Retinal pigment epithelial cell (primary cell): ENCODE measurements at regions not wholly inside any gene's neighbourhood (a gene's known extent, or its start where the extent isn't known, plus 50 kb on each side); places are given as distances from the start of the nearest gene placed in this dataset.

Experiments used
- DNase-seq: peaks from one replicate; pipeline ENCODE4 v3.0.0-alpha.2; 2010; ENCODE audit warnings: low read depth
- H3K4me3 ChIP-seq: 2 replicates; pipeline ENCODE4 v1.5.1; 2011; ENCODE audit warnings: mild to moderate bottlenecking, low read length, control low read depth, moderate library complexity
- TF ChIP-seq, protein P1 (sequence below): conservative IDR thresholded peaks from 2 replicates; pipeline ENCODE4 v1.5.1; 2011; ENCODE audit warnings: low read depth, low read length, control low read depth, inconsistent platforms

DNA sequence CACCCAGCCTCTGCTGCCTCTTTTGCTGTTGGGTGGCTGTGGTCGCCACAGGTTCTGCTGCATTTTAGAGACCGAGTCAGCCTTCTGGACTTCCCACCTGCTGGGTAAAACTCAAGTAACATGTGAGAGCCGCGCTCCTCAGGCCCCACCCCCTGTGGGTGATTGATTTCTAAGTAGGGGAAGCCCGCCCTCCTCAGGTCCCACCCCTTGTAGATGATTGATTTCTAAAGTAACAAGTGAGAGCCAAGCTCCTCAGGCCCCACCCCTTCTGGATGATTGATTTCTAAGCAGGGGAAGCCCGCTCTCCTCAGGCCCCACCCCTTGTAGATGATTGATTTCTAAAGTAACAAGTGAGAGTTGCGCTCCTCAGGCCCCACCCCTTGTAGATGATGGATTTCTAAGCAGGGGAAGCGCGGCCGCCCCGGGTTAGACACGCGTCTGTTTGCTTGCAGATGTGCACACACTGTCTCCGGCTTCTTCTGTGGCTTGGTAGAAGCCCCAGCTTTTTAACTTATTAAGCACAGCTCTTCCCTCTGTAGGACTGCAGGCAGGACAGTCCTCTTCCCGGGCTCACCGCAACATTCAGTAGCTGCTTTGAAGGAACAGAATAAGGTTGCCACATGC lies 83.4 kb downstream of the FAM43A start:
- H3K4me3 ChIP-seq = peak overlapping the region; percentile 38
- DNase-seq = peak; percentile 86
- TF ChIP-seq, protein P1, sequence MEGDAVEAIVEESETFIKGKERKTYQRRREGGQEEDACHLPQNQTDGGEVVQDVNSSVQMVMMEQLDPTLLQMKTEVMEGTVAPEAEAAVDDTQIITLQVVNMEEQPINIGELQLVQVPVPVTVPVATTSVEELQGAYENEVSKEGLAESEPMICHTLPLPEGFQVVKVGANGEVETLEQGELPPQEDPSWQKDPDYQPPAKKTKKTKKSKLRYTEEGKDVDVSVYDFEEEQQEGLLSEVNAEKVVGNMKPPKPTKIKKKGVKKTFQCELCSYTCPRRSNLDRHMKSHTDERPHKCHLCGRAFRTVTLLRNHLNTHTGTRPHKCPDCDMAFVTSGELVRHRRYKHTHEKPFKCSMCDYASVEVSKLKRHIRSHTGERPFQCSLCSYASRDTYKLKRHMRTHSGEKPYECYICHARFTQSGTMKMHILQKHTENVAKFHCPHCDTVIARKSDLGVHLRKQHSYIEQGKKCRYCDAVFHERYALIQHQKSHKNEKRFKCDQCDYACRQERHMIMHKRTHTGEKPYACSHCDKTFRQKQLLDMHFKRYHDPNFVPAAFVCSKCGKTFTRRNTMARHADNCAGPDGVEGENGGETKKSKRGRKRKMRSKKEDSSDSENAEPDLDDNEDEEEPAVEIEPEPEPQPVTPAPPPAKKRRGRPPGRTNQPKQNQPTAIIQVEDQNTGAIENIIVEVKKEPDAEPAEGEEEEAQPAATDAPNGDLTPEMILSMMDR = no peak

DNA sequence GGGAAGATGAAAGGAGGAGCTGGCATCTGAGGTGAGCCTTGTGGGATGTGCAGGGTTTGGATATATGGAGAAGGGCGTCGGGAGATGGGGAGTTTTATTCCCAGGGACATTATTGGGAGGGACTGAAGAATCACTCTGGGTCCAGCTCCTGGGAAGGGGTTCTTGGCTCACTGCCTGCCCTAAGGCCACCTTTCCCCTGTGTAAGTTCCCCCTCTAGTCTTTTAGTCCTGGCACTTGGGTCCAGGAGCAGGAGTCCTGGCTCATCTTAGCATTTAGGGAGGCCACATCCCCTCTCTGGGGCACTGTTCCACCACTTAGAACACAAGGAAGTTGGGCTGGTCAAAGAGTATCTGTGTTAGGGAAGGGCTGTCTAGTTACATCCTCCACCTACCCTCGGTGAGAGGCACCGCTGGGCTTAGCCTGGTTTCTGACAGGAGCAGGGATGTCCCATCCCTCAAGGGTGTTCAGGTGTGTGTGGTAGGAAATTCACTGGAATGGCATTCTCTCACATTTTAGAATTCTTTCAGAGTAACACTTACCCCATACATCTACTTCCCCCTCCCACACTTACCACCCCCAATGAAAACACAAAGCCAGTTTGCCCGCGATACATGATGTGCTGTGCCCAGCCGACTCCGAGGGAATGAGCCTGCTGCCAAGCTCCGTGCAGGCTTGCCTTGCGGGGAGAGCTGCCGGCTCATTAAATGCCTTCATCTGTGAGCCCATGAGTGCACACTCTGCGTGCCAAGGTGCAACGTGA lies 86.7 kb downstream of the FAM43A start:
- no peak overlapping the region for H3K4me3 ChIP-seq
- TF ChIP-seq, protein P1 = no peak
- no peak for DNase-seq

DNA sequence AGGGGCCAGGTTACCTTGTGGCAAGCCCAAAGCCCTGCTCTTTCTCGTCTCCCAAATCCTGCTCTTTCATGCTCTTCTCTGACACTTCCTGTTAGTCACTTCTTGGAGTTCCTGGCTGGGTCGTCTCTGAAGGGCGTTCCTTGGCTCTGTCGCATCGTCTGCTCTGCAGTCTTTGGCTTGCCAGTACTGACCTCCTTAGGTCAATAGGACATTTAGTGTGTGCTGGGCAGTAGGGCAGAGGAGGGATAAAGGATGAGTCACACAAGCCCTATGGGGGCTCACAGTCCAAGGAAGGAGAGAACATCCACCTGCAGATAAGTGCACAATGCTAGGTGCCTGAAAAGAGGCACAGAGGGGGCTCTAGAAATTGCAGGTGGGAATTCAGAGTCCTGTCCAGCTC lies 87.5 kb downstream of the FAM43A start:
- no peak for DNase-seq
- TF ChIP-seq, protein P1 = no peak
- no peak overlapping the region for H3K4me3 ChIP-seq

- TF ChIP-seq, protein P1 = no peak
- no peak overlapping the region for H3K4me3 ChIP-seq
- no peak for DNase-seq
Measured at GRCh38 chr3:194773771-194774455, 88.2 kb downstream of the FAM43A start.

DNA sequence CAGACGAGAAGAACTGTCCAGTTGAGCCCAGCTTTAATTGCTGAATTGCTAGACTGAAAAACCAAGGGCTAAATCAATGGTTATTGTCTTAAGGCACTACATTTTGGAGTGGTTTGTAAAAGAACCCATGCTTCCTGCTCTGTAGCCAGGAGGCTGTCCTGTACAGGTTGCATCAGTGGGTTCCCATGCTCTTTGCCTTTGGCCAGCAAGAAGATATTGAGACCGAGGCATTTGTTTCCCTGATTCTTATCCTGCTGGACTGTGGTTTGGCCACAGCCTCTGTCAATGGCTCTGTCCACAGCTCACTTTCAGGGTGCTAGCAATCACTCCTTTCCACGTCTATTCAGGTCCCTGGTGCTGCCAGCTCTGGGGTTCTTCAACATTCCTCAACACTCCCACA lies 89.6 kb downstream of the FAM43A start:
- no peak for DNase-seq
- TF ChIP-seq, protein P1 = no peak
- no peak overlapping the region for H3K4me3 ChIP-seq

DNA sequence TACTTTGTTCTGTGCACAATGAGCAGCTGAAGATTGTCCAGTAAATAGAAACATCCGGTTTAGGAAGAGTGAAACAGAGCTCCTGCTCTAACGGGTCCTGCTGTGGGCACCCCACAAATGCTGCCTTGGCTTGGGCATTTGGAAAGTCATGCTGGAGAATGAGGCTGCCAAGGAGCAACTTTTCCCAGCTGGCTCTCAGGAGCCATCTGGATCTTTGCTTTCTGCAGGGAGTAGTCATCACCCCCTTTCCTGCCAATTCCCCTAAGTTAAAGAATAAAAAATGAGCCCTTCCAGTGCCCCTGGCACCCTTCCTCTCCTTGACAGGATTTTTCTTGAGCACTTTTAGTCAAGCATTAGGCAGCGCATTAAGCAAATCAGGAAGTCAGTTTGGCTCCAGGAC lies 90.0 kb downstream of the FAM43A start:
- DNase-seq = no peak
- no peak overlapping the region for H3K4me3 ChIP-seq
- TF ChIP-seq, protein P1 = no peak
